T-cell (primary cell): ENCODE measurements at regions not wholly inside any gene's neighbourhood (a gene's known extent, or its start where the extent isn't known, plus 50 kb on each side); places are given as distances from the start of the nearest gene placed in this dataset.

ENCODE experiments used
- ATAC-seq, 4 experiments: fragments of 200-7000 bp in 3 of 4; fragments of 150-1000 bp in 1 of 4; cut with Tn5 transposase; replicated peaks in 1 of 4; 1 replicate in 3 of 4; 2 replicates in 1 of 4; pipeline ENCODE4 v1.10.0; 2021; ENCODE audit warnings: moderate library complexity in 3 of 4, mild to moderate bottlenecking in 2 of 4, moderate number of reproducible peaks in 1 of 4
- CTCF ChIA-PET, 2 donors: fragments of 300-600 bp; sonication (Branson Sonifier 250); formaldehyde crosslinking; loops; one replicate each; lab custom pipeline; 2022; ENCODE audit warnings: antibody characterized with exemption in 2 of 2; lab: Charles Lee
- POLR2A ChIA-PET, 2 donors: fragments of 300-600 bp; sonication (Branson Sonifier 250); formaldehyde crosslinking; loops; one replicate each; lab custom pipeline; 2022; ENCODE audit warnings: antibody characterized with exemption in 2 of 2; lab: Charles Lee
- DNase-seq, 35 experiments: peaks; one replicate each; pipeline versions ENCODE4 v3.0.0 to v3.0.0-alpha.2; 2013 to 2023
- H3K27ac ChIP-seq: one replicate; pipeline ENCODE4 v1.5.1; 2013; ENCODE audit warnings: low read length
- H3K27me3 ChIP-seq, 2 experiments: replicated peaks in 1 of 2; 1 replicate in 1 of 2; 2 replicates in 1 of 2; pipeline versions ENCODE4 v1.6.1 to v1.7.0; 2013; ENCODE audit warnings: low read length in 1 of 2, mixed read lengths in 1 of 2; ENCODE audit not compliant: control insufficient read depth in 2 of 2, insufficient read depth in 2 of 2; ENCODE audit errors: extremely low read depth in 1 of 2
- H3K36me3 ChIP-seq, 2 donors: 1 replicate in 1 of 2; 2 replicates in 1 of 2; pipeline versions ENCODE4 v1.6.1 to v1.7.0; 2013; ENCODE audit warnings: low read length in 1 of 2; ENCODE audit not compliant: control insufficient read depth in 2 of 2, insufficient read depth in 1 of 2; ENCODE audit errors: extremely low read depth in 1 of 2
- H3K4me1 ChIP-seq, 2 experiments: 1 replicate in 1 of 2; 2 replicates in 1 of 2; pipeline versions ENCODE4 v1.6.1 to v1.7.0; 2013; ENCODE audit warnings: low read length in 2 of 2, mixed read lengths in 1 of 2; ENCODE audit not compliant: insufficient read depth in 2 of 2, control insufficient read depth in 1 of 2; ENCODE audit errors: extremely low read depth in 1 of 2
- H3K4me3 ChIP-seq, 2 donors: 1 replicate in 1 of 2; 2 replicates in 1 of 2; pipeline versions ENCODE4 v1.5.1 to v1.7.0; 2013; ENCODE audit warnings: mild to moderate bottlenecking in 2 of 2, low read length in 1 of 2, moderate library complexity in 1 of 2; ENCODE audit not compliant: control insufficient read depth in 1 of 2; ENCODE audit errors: extremely low read depth in 1 of 2
- H3K9me3 ChIP-seq: 2 replicates; pipeline ENCODE4 v1.7.0; 2013
- H3K27ac Mint-ChIP-seq, 2 donors: one replicate each; pipeline ENCODE4 v1.8.0; 2020 to 2021; ENCODE audit warnings: mild to moderate bottlenecking in 2 of 2, mixed read lengths in 2 of 2
- H3K27me3 Mint-ChIP-seq, 2 donors: one replicate each; pipeline ENCODE4 v1.8.0; 2021 to 2022; ENCODE audit warnings: mixed read lengths in 2 of 2
- H3K36me3 Mint-ChIP-seq: one replicate; pipeline ENCODE4 v1.8.0; 2021; ENCODE audit warnings: mixed read lengths
- H3K4me1 Mint-ChIP-seq, 3 donors: one replicate each; pipeline ENCODE4 v1.8.0; 2020 to 2022; ENCODE audit warnings: mixed read lengths in 3 of 3, mild to moderate bottlenecking in 1 of 3
- H3K4me3 Mint-ChIP-seq, 3 donors: one replicate each; pipeline ENCODE4 v1.8.0; 2020 to 2022; ENCODE audit warnings: mild to moderate bottlenecking in 3 of 3, mixed read lengths in 3 of 3, moderate library complexity in 3 of 3
- H3K9me3 Mint-ChIP-seq, 3 donors: one replicate each; pipeline ENCODE4 v1.8.0; 2020 to 2022; ENCODE audit warnings: mixed read lengths in 3 of 3
- WGBS: methylation state at CpG from one replicate; pipeline ENCODE4 v1.1.5; 2013; ENCODE audit warnings: missing lambda C conversion rate; ENCODE audit not compliant: insufficient coverage; 5-methylcytosine and 5-hydroxymethylcytosine counted together

GRCh38 chrX:92231391-92231790, 452.2 kb downstream of the PCDH11X start:
- POLR2A ChIA-PET = no interaction called here

GRCh38 chrX:92232182-92232581, 453.0 kb downstream of the PCDH11X start:
- no peaks in the 10 kb centered on the region for H3K27me3 Mint-ChIP-seq
- ATAC-seq = no peak
- Histone ChIP-seq H3K27ac (no peak overlapping the region), H3K27me3 (no peaks in the 10 kb centered on the region), H3K4me1 (no peaks in the 10 kb centered on the region), H3K36me3 (no peaks in the 10 kb centered on the region), H3K9me3 (no peaks in the 10 kb centered on the region), H3K4me3 (no peak overlapping the region)
- no peak overlapping the region for H3K27ac Mint-ChIP-seq
- H3K36me3 Mint-ChIP-seq = no peaks in the 10 kb centered on the region
- WGBS = no CpG with 5 or more reads among the region's 3 CpGs
- ChIA-PET CTCF (no interaction called here), POLR2A (no interaction called here)
- no peak overlapping the region for H3K4me3 Mint-ChIP-seq
- no peaks in the 10 kb centered on the region for H3K4me1 Mint-ChIP-seq
- peaks cover 0 to 3% (median 0%) of the 10 kb centered on the region in 3 donors for H3K9me3 Mint-ChIP-seq
- DNase-seq = no peak

More at GRCh38 chrX:92231391-92231790, 452.2 kb downstream of the PCDH11X start:
- 100% methylated on average over 1 of the region's 2 CpGs for WGBS
- Mint-ChIP-seq H3K27me3 (no peaks in the 10 kb centered on the region), H3K9me3 (peaks cover 0 to 3% (median 0%) of the 10 kb centered on the region in 3 donors), H3K4me3 (no peak overlapping the region), H3K36me3 (no peaks in the 10 kb centered on the region), H3K4me1 (no peaks in the 10 kb centered on the region), H3K27ac (no peak overlapping the region)
- ATAC-seq (no peak), DNase-seq (no peak)
- no peaks in the 10 kb centered on the region for H3K36me3 ChIP-seq
- H3K4me3 ChIP-seq = no peak overlapping the region
- H3K9me3 ChIP-seq = no peaks in the 10 kb centered on the region
- H3K4me1 ChIP-seq = no peaks in the 10 kb centered on the region
- CTCF ChIA-PET = no interaction called here
- H3K27ac ChIP-seq = no peak overlapping the region
- H3K27me3 ChIP-seq = no peaks in the 10 kb centered on the region

- Histone ChIP-seq H3K27ac (no peak overlapping the region), H3K9me3 (no peaks in the 10 kb centered on the region), H3K4me1 (no peaks in the 10 kb centered on the region), H3K27me3 (no peaks in the 10 kb centered on the region), H3K4me3 (no peak overlapping the region), H3K36me3 (no peaks in the 10 kb centered on the region)
- Mint-ChIP-seq H3K27ac (no peak overlapping the region), H3K36me3 (no peaks in the 10 kb centered on the region), H3K4me3 (no peak overlapping the region), H3K4me1 (no peaks in the 10 kb centered on the region), H3K27me3 (no peaks in the 10 kb centered on the region), H3K9me3 (no peaks in the 10 kb centered on the region)
- DNase-seq = no peak
- no peak for ATAC-seq
- POLR2A ChIA-PET = no interaction called here
- WGBS = no CpG with 5 or more reads among the region's 2 CpGs
- CTCF ChIA-PET = no interaction called here
These were observed 462.1 kb downstream of the PCDH11X start for GRCh38 chrX:92241249-92241648.

- Histone ChIP-seq H3K9me3 (no peaks in the 10 kb centered on the region), H3K4me3 (no peak overlapping the region), H3K27me3 (no peaks in the 10 kb centered on the region), H3K4me1 (no peaks in the 10 kb centered on the region), H3K36me3 (no peaks in the 10 kb centered on the region), H3K27ac (no peak overlapping the region)
- H3K27ac Mint-ChIP-seq = no peak overlapping the region
- H3K36me3 Mint-ChIP-seq = no peaks in the 10 kb centered on the region
- no peak for ATAC-seq
- H3K9me3 Mint-ChIP-seq = no peaks in the 10 kb centered on the region
- ChIA-PET CTCF (no interaction called here), POLR2A (no interaction called here)
- no peaks in the 10 kb centered on the region for H3K4me1 Mint-ChIP-seq
- no CpG with 5 or more reads among the region's 2 CpGs for WGBS
- H3K4me3 Mint-ChIP-seq = no peak overlapping the region
- H3K27me3 Mint-ChIP-seq = no peaks in the 10 kb centered on the region
- DNase-seq = no peak
These were observed 467.9 kb downstream of the PCDH11X start for GRCh38 chrX:92247076-92247475.

GRCh38 chrX:92249125-92249524, 469.9 kb downstream of the PCDH11X start:
- H3K4me1 Mint-ChIP-seq = no peaks in the 10 kb centered on the region
- no CpG with 5 or more reads among the region's 2 CpGs for WGBS
- H3K36me3 ChIP-seq = no peaks in the 10 kb centered on the region
- no peaks in the 10 kb centered on the region for H3K36me3 Mint-ChIP-seq
- no peaks in the 10 kb centered on the region for H3K4me1 ChIP-seq
- no peaks in the 10 kb centered on the region for H3K27me3 Mint-ChIP-seq
- DNase-seq = no peak
- no peaks in the 10 kb centered on the region for H3K27me3 ChIP-seq
- CTCF ChIA-PET = no interaction called here
- no peak overlapping the region for H3K4me3 ChIP-seq
- no peaks in the 10 kb centered on the region for H3K9me3 ChIP-seq
- H3K9me3 Mint-ChIP-seq = no peaks in the 10 kb centered on the region
- H3K27ac ChIP-seq = no peak overlapping the region
- H3K4me3 Mint-ChIP-seq = no peak overlapping the region
- no peak for ATAC-seq
- H3K27ac Mint-ChIP-seq = no peak overlapping the region
- POLR2A ChIA-PET = no interaction called here

GRCh38 chrX:92260102-92260501, 480.9 kb downstream of the PCDH11X start:
- 100% methylated on average over 1 of the region's 7 CpGs for whole genome bisulfite sequencing
- H3K4me3 ChIP-seq = no peak overlapping the region
- CTCF ChIA-PET = no interaction called here
- H3K9me3 ChIP-seq = no peaks in the 10 kb centered on the region
- Mint-ChIP-seq H3K9me3 (peaks cover 7 to 10% (median 9%) of the 10 kb centered on the region in 3 donors), H3K4me1 (no peaks in the 10 kb centered on the region), H3K27ac (no peak overlapping the region), H3K4me3 (no peak overlapping the region), H3K27me3 (no peaks in the 10 kb centered on the region), H3K36me3 (no peaks in the 10 kb centered on the region)
- no peak for ATAC-seq
- no peaks in the 10 kb centered on the region for H3K27me3 ChIP-seq
- DNase-seq = no peak
- H3K36me3 ChIP-seq = no peaks in the 10 kb centered on the region
- H3K27ac ChIP-seq = no peak overlapping the region
- no peaks in the 10 kb centered on the region for H3K4me1 ChIP-seq
- POLR2A ChIA-PET = no interaction called here
